ENCODE measurements at regions not wholly inside any gene's neighbourhood (a gene's known extent, or its start where the extent isn't known, plus 50 kb on each side); places are given as distances from the start of the nearest gene placed in this dataset.

GRCh38 chr13:72180253-72180952 lies 313.4 kb upstream of the DACH1 start:
- TF ChIP-seq EP300 (IDR thresholded peaks at IDR 0.05; ENCODE audit: borderline replicate concordance) (peak; percentile 73; the same call in 1 of the 2 replicates), REST (IDR thresholded peaks at IDR 0.05; ENCODE audit: low read depth) (no peak), TAF1 (IDR thresholded peaks at IDR 0.05; ENCODE audit: low read depth) (no peak), MAX (IDR thresholded peaks at IDR 0.05) (peak; percentile 30; the same call in 1 of the 2 replicates), YY1 (IDR thresholded peaks at IDR 0.05; ENCODE audit: low read depth) (no peak), NFIC (IDR thresholded peaks at IDR 0.05) (peak; percentile 73), USF1 (IDR thresholded peaks at IDR 0.05) (peak; percentile 37), TEAD4 (IDR thresholded peaks at IDR 0.05) (peak; percentile 76), CREB1 (IDR thresholded peaks at IDR 0.05; ENCODE audit: low read depth) (no peak)
